IPS-11a (cell line): ENCODE measurements at regions not wholly inside any gene's neighbourhood (a gene's known extent, or its start where the extent isn't known, plus 50 kb on each side); places are given as distances from the start of the nearest gene placed in this dataset.

Experiments used
- H3K4me3 ChIP-seq: one replicate; pipeline ENCODE4 v1.5.1; 2013; ENCODE audit warnings: low read depth, low read length, control low read depth

DNA sequence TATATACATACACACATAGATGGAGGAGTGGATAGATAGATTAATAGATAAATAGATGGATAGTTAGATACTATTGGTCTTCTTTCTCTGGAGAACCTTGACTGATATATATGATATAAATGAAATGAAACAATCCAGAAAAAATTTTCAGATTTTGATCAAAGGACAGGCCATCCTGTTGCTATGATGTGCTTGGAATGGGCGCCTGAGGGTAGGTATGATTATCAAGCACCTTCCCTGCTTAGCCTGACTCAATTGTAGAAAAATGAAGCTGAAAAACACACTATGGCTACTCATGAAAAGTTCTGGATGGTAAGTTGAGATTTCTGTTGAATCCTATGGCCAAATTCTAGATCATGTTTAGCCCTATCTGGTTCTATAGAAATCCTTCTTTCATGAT is 266.5 kb upstream of the KLF4 start:
- no peak overlapping the region for H3K4me3 ChIP-seq

- no peak overlapping the region for H3K4me3 ChIP-seq
These were observed 265.7 kb upstream of the KLF4 start for GRCh38 chr9:107755246-107755645.

- no peak overlapping the region for H3K4me3 ChIP-seq
These were observed 262.1 kb upstream of the KLF4 start for GRCh38 chr9:107751567-107752210.

- H3K4me3 ChIP-seq = no peak overlapping the region
These were observed 261.4 kb upstream of the KLF4 start for GRCh38 chr9:107750741-107751566.

- no peak overlapping the region for H3K4me3 ChIP-seq
These were observed 260.3 kb upstream of the KLF4 start for GRCh38 chr9:107749787-107750444.

DNA sequence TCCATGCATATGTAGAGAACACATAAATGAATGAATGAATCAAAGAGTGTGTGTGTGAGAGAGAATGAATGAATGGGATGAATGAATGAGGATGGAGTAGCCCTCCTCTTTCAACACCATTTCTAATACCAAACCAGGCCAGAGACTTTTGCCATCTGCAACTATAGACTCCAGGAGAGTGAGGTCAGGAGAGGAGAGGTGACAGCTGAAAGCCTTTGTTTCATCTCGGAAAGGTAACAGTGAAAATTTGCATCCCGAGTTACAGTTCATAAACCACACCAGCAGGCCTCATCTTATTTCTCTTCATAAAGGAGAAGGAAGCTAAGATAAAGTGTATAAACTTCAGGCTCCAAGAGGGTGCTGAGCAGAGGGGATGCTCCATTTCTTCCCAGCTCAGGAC is 255.3 kb upstream of the KLF4 start:
- no peak overlapping the region for H3K4me3 ChIP-seq

GRCh38 chr9:107742531-107743309 is 253.2 kb upstream of the KLF4 start:
- H3K4me3 ChIP-seq = no peak overlapping the region

DNA sequence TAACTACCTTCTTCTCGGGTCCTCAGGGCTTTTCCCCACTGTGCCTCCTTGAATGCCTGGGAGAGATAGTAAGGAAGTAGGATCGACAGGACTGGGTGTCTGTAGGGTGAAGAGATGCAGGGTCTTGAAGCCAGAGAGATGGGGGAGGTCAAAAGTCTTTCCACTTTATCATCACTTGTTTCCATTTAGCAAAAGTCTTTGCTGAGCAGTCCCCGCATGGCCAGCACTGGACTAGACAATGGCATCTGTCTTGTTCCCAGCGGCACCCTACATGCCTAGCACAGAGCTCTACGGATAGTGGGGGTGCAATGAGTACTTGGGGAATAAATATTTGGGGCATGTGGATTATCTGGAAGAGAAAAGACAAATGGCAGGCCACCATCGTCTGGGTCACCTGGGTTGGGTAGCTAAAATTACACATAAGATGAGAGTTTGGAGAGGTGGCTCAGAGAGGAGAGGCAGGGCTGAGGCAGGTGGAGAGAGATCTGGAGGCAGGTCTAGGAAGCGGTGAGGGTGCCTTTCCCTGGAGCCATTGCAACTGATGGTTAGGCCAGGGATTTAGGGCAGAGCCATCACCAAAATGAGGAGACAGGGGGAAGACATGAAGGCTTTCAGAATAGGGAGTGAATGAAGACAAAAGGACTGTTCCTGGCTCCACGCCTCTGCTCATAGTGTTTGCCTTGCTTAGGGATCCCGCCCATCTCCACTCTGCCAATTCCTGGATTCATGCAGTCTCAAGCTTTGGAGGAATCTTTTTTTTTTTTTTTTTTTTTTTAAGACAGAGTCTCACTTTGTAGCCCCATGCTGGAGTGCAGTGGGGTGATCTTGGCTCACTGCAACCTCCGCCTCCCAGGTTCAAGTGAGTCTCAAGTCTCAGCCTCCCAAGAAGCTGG is 250.8 kb upstream of the KLF4 start:
- H3K4me3 ChIP-seq = no peak overlapping the region

DNA sequence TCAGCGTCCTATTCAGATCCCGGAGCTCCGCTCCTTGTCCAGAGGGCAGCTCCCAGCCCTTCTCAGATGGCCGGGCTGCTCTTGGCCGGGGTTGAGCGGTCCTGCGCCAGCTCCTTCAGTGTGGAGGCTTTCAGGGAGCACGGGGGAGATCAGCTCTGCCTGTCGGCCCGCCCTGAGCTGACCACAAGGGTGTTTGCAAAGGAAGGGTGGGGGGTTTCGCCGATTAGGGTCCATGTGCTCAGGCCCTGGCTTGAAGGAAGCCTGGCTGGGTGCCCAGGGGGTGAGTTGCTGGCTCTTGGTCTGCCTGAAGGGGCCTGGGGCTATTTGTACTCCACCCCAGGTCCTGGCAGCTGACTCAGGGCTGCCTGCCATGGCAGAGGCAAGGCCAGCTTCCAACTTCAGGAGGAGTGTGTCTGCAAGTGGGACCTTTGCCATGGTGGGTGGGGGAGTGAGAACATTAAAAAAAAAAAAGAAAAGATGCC is 250.1 kb upstream of the KLF4 start:
- no peak overlapping the region for H3K4me3 ChIP-seq

GRCh38 chr9:107738789-107739188 is 249.2 kb upstream of the KLF4 start:
- no peak overlapping the region for H3K4me3 ChIP-seq

- H3K4me3 ChIP-seq = no peak overlapping the region
These were observed 248.6 kb upstream of the KLF4 start for GRCh38 chr9:107737987-107738743.

DNA sequence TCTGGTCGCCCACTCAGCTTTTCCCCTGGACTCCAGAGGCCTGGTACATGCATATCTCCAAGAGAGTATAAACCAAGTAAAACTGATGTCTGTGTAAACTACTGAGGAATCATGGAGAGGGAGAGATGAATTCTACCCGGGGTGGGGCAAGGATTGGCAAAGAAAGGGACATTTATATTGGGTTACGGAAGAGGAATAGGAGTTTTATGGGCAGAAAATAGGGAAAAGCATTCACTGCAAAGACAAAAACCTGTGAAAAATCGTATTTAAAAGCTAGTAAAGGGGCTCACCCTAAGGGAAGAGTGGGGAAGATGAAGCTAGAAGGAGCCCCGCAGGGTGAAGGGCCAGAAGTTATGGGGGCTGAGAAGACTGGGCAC is 248.0 kb upstream of the KLF4 start:
- H3K4me3 ChIP-seq = no peak overlapping the region

DNA sequence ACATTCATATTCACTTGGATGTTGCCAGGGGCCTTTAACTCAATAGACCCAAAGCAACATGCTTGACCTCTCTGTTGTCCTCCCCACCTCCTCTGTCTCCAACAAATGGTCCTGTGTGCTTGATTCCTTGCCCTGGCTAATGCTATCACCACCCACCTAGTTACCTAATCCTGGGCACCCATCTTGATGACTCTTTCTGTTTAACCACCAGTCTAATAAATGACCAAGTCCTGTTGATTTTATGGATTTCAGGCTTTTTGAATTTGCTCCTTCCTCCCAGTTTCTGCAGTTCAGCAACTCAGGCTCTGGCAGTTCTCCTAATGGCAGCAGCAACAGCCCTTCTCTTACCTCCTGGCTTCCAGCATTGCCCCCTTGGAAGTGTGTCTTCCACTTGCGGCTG is 246.3 kb upstream of the KLF4 start:
- H3K4me3 ChIP-seq = no peak overlapping the region

GRCh38 chr9:107734256-107735013 is 244.9 kb upstream of the KLF4 start:
- H3K4me3 ChIP-seq = no peak overlapping the region

GRCh38 chr9:107733523-107733894 is 243.9 kb upstream of the KLF4 start:
- no peak overlapping the region for H3K4me3 ChIP-seq

DNA sequence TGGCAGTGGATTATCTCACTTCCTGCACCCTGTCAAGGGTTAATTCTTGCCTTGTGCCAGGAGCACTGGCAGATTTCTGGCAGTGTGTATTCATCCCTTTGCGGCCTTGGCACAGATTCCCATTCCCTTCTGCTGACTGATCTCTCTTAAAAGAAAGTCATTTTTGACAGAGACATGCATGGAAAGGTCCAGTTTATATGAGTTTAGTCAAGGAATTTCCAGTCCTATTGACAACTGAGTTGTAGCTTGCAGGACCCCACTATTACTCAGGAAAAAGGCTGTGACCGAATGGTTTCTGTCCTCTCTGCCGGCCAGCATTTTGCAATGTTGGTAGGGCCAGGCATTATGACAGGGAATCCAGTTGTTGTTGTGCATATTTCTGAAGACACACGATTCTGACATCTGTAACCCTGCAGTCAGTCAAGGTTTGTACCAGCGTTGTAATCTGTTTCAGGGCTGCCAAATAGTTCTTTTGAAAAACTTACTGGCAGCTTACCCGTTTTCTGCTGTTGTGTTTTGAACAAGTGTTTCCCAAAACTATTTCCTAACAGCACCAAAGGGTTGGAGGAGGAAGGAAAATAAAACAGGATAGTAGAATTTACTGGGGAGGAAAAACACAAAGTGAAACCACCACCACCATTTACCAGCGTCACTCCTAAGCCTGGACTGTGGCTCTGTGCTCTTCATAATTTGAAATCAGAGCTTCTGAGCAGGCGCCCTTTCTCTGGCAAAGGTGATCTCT is 243.4 kb upstream of the KLF4 start:
- no peak overlapping the region for H3K4me3 ChIP-seq

DNA sequence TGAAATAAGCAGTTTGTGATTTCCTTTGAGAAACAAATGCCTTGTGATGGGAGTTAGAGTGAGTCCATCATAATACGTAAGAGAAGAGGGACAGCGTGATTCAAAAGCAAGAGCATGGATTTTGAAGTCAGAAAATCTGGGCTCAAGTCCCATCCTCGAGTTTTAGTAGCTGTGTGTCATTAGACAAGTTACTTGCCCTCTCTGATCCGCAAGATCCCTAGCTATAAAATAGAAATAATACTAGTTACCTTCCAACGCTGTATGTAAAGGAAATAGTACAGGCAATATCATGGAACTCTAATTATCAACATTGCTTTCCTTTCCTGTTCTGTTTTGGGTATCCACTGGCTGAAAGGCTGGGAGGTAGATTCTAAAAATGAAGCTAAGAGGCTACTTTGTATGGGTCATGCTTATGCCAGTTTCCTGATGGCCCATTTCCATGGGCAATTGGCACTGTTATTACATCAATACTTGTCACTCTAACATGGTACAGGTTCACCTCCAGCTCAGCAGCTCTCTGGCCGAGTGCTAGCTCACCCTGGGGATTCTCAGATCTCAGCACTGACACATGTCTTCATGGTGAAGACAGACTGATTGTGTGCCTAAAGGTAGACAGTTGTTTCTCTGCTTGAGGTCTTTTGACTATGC is 241.7 kb upstream of the KLF4 start:
- no peak overlapping the region for H3K4me3 ChIP-seq

DNA sequence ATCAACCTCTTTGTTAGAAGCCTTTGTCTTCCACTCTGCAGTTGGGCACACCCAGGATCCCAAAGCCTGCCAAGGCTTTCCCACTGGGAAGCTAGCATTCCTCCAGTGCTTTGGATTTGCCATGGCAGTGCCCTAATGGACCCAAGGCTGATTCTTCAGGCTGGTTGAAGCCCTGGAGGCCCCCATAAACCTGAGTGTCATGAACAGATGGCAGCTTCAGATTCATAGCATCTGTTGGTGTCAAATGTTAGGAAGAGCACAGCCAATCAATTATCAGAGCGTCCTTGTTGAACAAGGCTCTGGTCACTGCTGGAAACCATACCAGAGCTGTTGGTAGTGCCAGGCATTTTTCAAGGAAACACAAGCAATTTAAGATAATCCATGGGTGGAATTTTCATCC is 241.1 kb upstream of the KLF4 start:
- H3K4me3 ChIP-seq = no peak overlapping the region
